ENCODE measurements at regions not wholly inside any gene's neighbourhood (a gene's known extent, or its start where the extent isn't known, plus 50 kb on each side); places are given as distances from the start of the nearest gene placed in this dataset.

- H3K4me3 ChIP-seq (ENCODE audit: low read depth, low read length): no peak overlapping the region
- no peak for TF ChIP-seq CTCF (IDR thresholded peaks at IDR 0.05; ENCODE audit: borderline replicate concordance, insufficient read depth, low read depth, low read length)
These were observed 242.6 kb upstream of the THBS1 start for GRCh38 chr15:39338251-39338650.

GRCh38 chr15:39340903-39341645 lies 239.8 kb upstream of the THBS1 start:
- H3K4me3 ChIP-seq (ENCODE audit: low read depth, low read length): no peak overlapping the region
- TF ChIP-seq CTCF (IDR thresholded peaks at IDR 0.05; ENCODE audit: borderline replicate concordance, insufficient read depth, low read depth, low read length): no peak

GRCh38 chr15:39344662-39345141 lies 236.2 kb upstream of the THBS1 start:
- TF ChIP-seq CTCF (IDR thresholded peaks at IDR 0.05; ENCODE audit: borderline replicate concordance, insufficient read depth, low read depth, low read length): no peak

GRCh38 chr15:39345176-39345575 lies 235.7 kb upstream of the THBS1 start:
- H3K4me3 ChIP-seq (ENCODE audit: low read depth, low read length): no peak overlapping the region
- TF ChIP-seq CTCF (IDR thresholded peaks at IDR 0.05; ENCODE audit: borderline replicate concordance, insufficient read depth, low read depth, low read length): no peak

More at GRCh38 chr15:39344662-39345141, 236.2 kb upstream of the THBS1 start:
- H3K4me3 ChIP-seq (ENCODE audit: low read depth, low read length): no peak overlapping the region

GRCh38 chr15:39347453-39347852 lies 233.4 kb upstream of the THBS1 start:
- no peak for TF ChIP-seq CTCF (IDR thresholded peaks at IDR 0.05; ENCODE audit: borderline replicate concordance, insufficient read depth, low read depth, low read length)

GRCh38 chr15:39350785-39351184 lies 230.1 kb upstream of the THBS1 start:
- H3K4me3 ChIP-seq (ENCODE audit: low read depth, low read length): no peak overlapping the region
- TF ChIP-seq CTCF (IDR thresholded peaks at IDR 0.05; ENCODE audit: borderline replicate concordance, insufficient read depth, low read depth, low read length): no peak

More at GRCh38 chr15:39347453-39347852, 233.4 kb upstream of the THBS1 start:
- no peak overlapping the region for H3K4me3 ChIP-seq (ENCODE audit: low read depth, low read length)

- no peak for TF ChIP-seq CTCF (IDR thresholded peaks at IDR 0.05; ENCODE audit: borderline replicate concordance, insufficient read depth, low read depth, low read length)
- no peak overlapping the region for H3K4me3 ChIP-seq (ENCODE audit: low read depth, low read length)
These were observed 226.7 kb upstream of the THBS1 start for GRCh38 chr15:39354189-39354588.

All from GM12875 (cell line).